ENCODE measurements at regions not wholly inside any gene's neighbourhood (a gene's known extent, or its start where the extent isn't known, plus 50 kb on each side); places are given as distances from the start of the nearest gene placed in this dataset.
"Not testable (repeated sequence)": the region's sequence is repeated elsewhere in the genome, so short reads cannot be mapped to it uniquely, and the experiment has no call there.

- H3K9me3 ChIP-seq (replicated peaks; ENCODE audit: low read length), result peaks cover 3% of the 10 kb centered on the region
- H3K4me2 ChIP-seq (ENCODE audit: low read length), result no peak overlapping the region
- no peaks in the 10 kb centered on the region for H3K27me3 ChIP-seq (ENCODE audit: control insufficient read depth, insufficient read depth, low read length)
- no peaks in the 10 kb centered on the region for H3K36me3 ChIP-seq (ENCODE audit: insufficient read depth, low read length)
- H3K4me1 ChIP-seq (ENCODE audit: control insufficient read depth, insufficient read depth, low read length), result no peaks in the 10 kb centered on the region
- H3K9ac ChIP-seq (ENCODE audit: low read depth, low read length), result no peak overlapping the region
- H3K4me3 ChIP-seq (ENCODE audit: low read length), result no peak overlapping the region
Measured at GRCh38 chr13:80508031-80508430, 167.1 kb upstream of the SPRY2 start.

DNA sequence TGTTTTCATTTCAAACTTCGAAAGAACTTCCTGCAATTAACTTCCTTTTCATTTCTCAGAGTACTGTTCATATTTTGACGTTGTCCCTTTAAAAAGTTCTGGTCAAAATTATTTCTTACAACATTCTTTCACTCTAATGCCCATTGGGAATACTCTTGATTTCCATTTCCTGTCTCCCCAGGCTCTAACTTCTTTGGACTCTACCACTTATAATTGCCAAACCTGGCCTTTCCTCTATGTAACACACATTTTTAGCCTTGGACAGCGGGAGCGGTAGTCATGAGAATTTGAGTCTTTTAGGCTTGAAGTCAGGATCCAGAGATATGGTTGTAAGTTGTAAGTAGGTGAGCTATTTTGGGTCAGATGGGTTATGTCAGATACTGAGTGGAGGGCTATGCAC lies 163.5 kb upstream of the SPRY2 start:
- no peaks in the 10 kb centered on the region for H3K27me3 ChIP-seq (ENCODE audit: control insufficient read depth, insufficient read depth, low read length)
- H3K4me1 ChIP-seq (ENCODE audit: control insufficient read depth, insufficient read depth, low read length), result no peaks in the 10 kb centered on the region
- H3K36me3 ChIP-seq (ENCODE audit: insufficient read depth, low read length), result no peaks in the 10 kb centered on the region
- peaks cover 3% of the 10 kb centered on the region for H3K9me3 ChIP-seq (replicated peaks; ENCODE audit: low read length)
- H3K4me2 ChIP-seq (ENCODE audit: low read length), result no peak overlapping the region
- H3K4me3 ChIP-seq (ENCODE audit: low read length), result no peak overlapping the region
- no peak overlapping the region for H3K9ac ChIP-seq (ENCODE audit: low read depth, low read length)

GRCh38 chr13:80502359-80502758 lies 161.4 kb upstream of the SPRY2 start:
- Histone ChIP-seq H3K4me3 (ENCODE audit: low read length) (no peak overlapping the region), H3K27me3 (ENCODE audit: control insufficient read depth, insufficient read depth, low read length) (no peaks in the 10 kb centered on the region)

DNA sequence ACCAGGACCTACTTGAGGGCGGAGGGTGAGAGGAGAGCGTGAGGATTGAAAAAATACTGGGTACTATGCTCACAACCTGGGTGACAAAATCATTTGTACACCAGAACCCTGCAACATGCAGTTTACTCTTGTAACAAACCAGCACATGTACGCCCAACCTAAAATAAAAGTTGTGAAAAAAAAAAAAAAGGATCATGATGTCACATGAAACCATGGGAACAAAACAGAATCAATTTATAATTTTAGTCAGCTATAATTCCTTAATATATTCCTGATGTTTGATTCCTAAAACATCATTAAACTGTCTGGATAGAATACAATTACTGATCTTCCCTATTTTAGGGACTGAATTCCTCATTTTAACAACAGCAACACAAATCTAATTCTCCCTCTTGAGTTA lies 160.6 kb upstream of the SPRY2 start:
- Histone ChIP-seq H3K36me3 (ENCODE audit: insufficient read depth, low read length) (no peaks in the 10 kb centered on the region), H3K27me3 (ENCODE audit: control insufficient read depth, insufficient read depth, low read length) (no peaks in the 10 kb centered on the region), H3K4me1 (ENCODE audit: control insufficient read depth, insufficient read depth, low read length) (no peaks in the 10 kb centered on the region), H3K4me2 (ENCODE audit: low read length) (no peak overlapping the region), H3K4me3 (ENCODE audit: low read length) (no peak overlapping the region), H3K9ac (ENCODE audit: low read depth, low read length) (no peak overlapping the region), H3K9me3 (replicated peaks; ENCODE audit: low read length) (peaks cover 3% of the 10 kb centered on the region)

More at GRCh38 chr13:80502359-80502758, 161.4 kb upstream of the SPRY2 start:
- Histone ChIP-seq H3K9me3 (replicated peaks; ENCODE audit: low read length) (peaks cover 3% of the 10 kb centered on the region), H3K4me2 (ENCODE audit: low read length) (no peak overlapping the region), H3K36me3 (ENCODE audit: insufficient read depth, low read length) (no peaks in the 10 kb centered on the region), H3K4me1 (ENCODE audit: control insufficient read depth, insufficient read depth, low read length) (no peaks in the 10 kb centered on the region), H3K9ac (ENCODE audit: low read depth, low read length) (no peak overlapping the region)

GRCh38 chr13:80499536-80500290 lies 158.8 kb upstream of the SPRY2 start:
- no peaks in the 10 kb centered on the region for H3K4me1 ChIP-seq (ENCODE audit: control insufficient read depth, insufficient read depth, low read length)
- no peaks in the 10 kb centered on the region for H3K27me3 ChIP-seq (ENCODE audit: control insufficient read depth, insufficient read depth, low read length)
- H3K36me3 ChIP-seq (ENCODE audit: insufficient read depth, low read length), result no peaks in the 10 kb centered on the region

DNA sequence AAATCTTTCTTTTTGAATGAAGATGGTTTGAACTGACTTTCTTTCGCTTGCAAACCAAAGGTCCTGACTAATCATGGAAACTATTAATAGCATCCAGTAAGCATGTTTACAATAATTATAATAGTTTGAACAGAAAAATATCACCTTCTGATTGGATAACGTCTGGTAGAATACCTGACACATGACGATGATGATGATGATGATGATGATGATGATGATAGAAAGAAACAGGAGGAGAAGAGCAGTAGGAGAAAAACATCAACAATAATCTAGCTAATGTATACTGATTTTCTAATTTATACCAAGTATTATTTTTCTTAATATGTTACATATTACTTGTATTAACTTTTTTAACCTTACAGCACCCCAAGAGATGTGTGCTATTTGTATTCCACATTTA lies 157.5 kb upstream of the SPRY2 start:
- Histone ChIP-seq H3K4me3 (ENCODE audit: low read length) (no peak overlapping the region), H3K4me1 (ENCODE audit: control insufficient read depth, insufficient read depth, low read length) (no peaks in the 10 kb centered on the region), H3K27me3 (ENCODE audit: control insufficient read depth, insufficient read depth, low read length) (no peaks in the 10 kb centered on the region), H3K4me2 (ENCODE audit: low read length) (no peak overlapping the region), H3K9me3 (replicated peaks; ENCODE audit: low read length) (no peaks in the 10 kb centered on the region), H3K9ac (ENCODE audit: low read depth, low read length) (no peak overlapping the region), H3K36me3 (ENCODE audit: insufficient read depth, low read length) (no peaks in the 10 kb centered on the region)

More at GRCh38 chr13:80499536-80500290, 158.8 kb upstream of the SPRY2 start:
- H3K4me2 ChIP-seq (ENCODE audit: low read length), result no peak overlapping the region
- no peak overlapping the region for H3K9ac ChIP-seq (ENCODE audit: low read depth, low read length)
- no peaks in the 10 kb centered on the region for H3K9me3 ChIP-seq (replicated peaks; ENCODE audit: low read length)
- H3K4me3 ChIP-seq (ENCODE audit: low read length), result no peak overlapping the region

GRCh38 chr13:80497978-80498377 lies 157.1 kb upstream of the SPRY2 start:
- Histone ChIP-seq H3K36me3 (ENCODE audit: insufficient read depth, low read length) (no peaks in the 10 kb centered on the region), H3K9ac (ENCODE audit: low read depth, low read length) (no peak overlapping the region), H3K27me3 (ENCODE audit: control insufficient read depth, insufficient read depth, low read length) (no peaks in the 10 kb centered on the region), H3K4me1 (ENCODE audit: control insufficient read depth, insufficient read depth, low read length) (no peaks in the 10 kb centered on the region), H3K9me3 (replicated peaks; ENCODE audit: low read length) (no peaks in the 10 kb centered on the region), H3K4me2 (ENCODE audit: low read length) (no peak overlapping the region), H3K4me3 (ENCODE audit: low read length) (no peak overlapping the region)

GRCh38 chr13:80497439-80497838 lies 156.5 kb upstream of the SPRY2 start:
- Histone ChIP-seq H3K4me1 (ENCODE audit: control insufficient read depth, insufficient read depth, low read length) (no peaks in the 10 kb centered on the region), H3K9ac (ENCODE audit: low read depth, low read length) (no peak overlapping the region), H3K4me3 (ENCODE audit: low read length) (no peak overlapping the region), H3K36me3 (ENCODE audit: insufficient read depth, low read length) (no peaks in the 10 kb centered on the region), H3K4me2 (ENCODE audit: low read length) (no peak overlapping the region), H3K27me3 (ENCODE audit: control insufficient read depth, insufficient read depth, low read length) (no peaks in the 10 kb centered on the region), H3K9me3 (replicated peaks; ENCODE audit: low read length) (no peaks in the 10 kb centered on the region)

GRCh38 chr13:80496721-80497397 lies 155.9 kb upstream of the SPRY2 start:
- Histone ChIP-seq H3K4me2 (ENCODE audit: low read length) (no peak overlapping the region), H3K4me1 (ENCODE audit: control insufficient read depth, insufficient read depth, low read length) (no peaks in the 10 kb centered on the region), H3K27me3 (ENCODE audit: control insufficient read depth, insufficient read depth, low read length) (no peaks in the 10 kb centered on the region), H3K9ac (ENCODE audit: low read depth, low read length) (no peak overlapping the region), H3K4me3 (ENCODE audit: low read length) (no peak overlapping the region), H3K36me3 (ENCODE audit: insufficient read depth, low read length) (no peaks in the 10 kb centered on the region), H3K9me3 (replicated peaks; ENCODE audit: low read length) (no peaks in the 10 kb centered on the region)

DNA sequence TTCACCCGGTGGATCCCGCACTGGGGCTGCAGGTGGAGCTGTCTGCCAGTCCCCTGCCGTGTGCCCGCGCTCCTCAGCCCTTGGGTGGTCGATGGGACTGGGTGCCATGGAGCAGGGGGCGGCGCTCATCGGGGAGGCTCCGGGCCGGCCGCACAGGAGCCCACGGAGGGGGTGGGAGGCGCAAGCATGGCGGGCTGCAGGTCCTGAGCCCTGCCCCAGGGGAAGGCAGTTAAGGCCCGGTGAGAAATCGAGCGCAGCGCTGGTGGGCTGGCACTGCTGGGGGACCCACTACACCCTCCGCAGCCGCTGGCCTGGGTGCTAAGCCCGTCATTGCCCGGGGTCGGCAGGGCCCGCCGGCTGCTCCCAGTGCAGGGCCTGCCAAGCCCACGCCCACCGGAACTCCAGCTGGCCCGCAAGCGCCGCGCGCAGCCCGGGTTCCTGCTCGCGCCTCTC lies 149.6 kb upstream of the SPRY2 start:
- H3K9me3 ChIP-seq (replicated peaks; ENCODE audit: low read length); H3K27me3 ChIP-seq (ENCODE audit: control insufficient read depth, insufficient read depth, low read length); H3K4me3 ChIP-seq (ENCODE audit: low read length); H3K9ac ChIP-seq (ENCODE audit: low read depth, low read length); H3K4me2 ChIP-seq (ENCODE audit: low read length); H3K4me1 ChIP-seq (ENCODE audit: control insufficient read depth, insufficient read depth, low read length); H3K36me3 ChIP-seq (ENCODE audit: insufficient read depth, low read length): not testable (repeated sequence)

DNA sequence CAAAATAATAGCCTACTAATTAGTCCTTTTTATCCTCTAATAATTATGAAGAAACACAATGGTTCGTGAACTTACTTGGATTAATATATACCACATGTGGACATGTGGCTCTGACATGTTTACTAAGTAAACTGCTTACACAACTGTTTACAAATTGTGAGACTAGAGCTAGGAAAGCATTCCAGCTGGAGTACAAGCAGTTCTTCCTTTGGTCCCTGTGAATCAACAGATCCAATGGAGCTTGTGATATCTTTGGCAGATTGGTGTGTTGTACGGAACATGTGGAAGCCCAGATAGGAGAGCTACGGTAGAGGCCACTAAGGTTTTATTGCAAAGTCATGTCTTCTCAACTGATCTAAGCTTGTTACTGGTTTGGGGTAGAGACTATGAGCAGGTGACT lies 145.5 kb upstream of the SPRY2 start:
- Histone ChIP-seq H3K4me3 (ENCODE audit: low read length) (no peak overlapping the region), H3K27me3 (ENCODE audit: control insufficient read depth, insufficient read depth, low read length) (no peaks in the 10 kb centered on the region), H3K4me2 (ENCODE audit: low read length) (no peak overlapping the region), H3K4me1 (ENCODE audit: control insufficient read depth, insufficient read depth, low read length) (no peaks in the 10 kb centered on the region), H3K36me3 (ENCODE audit: insufficient read depth, low read length) (no peaks in the 10 kb centered on the region), H3K9ac (ENCODE audit: low read depth, low read length) (no peak overlapping the region), H3K9me3 (replicated peaks; ENCODE audit: low read length) (no peaks in the 10 kb centered on the region)

DNA sequence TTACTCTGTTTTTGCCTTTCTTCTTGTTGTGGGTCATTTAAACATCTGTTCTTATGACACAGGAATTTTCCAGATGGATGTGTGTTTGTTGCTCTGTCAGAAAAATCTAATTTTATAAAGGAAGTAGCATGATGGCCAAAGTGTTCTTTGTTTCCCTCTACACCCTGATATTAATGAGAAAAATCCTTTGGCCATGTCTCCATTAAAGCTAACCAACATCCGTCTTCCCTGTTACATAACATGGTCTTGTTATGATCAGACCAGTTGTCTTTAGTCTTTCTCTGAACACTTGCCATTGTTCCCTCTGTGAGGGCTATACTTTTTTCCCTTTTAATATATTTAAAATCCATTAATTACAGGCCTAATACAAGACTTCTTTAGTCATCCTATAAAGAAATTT lies 142.2 kb upstream of the SPRY2 start:
- Histone ChIP-seq H3K4me3 (ENCODE audit: low read length) (no peak overlapping the region), H3K27me3 (ENCODE audit: control insufficient read depth, insufficient read depth, low read length) (no peaks in the 10 kb centered on the region), H3K9ac (ENCODE audit: low read depth, low read length) (no peak overlapping the region), H3K9me3 (replicated peaks; ENCODE audit: low read length) (no peaks in the 10 kb centered on the region), H3K4me1 (ENCODE audit: control insufficient read depth, insufficient read depth, low read length) (no peaks in the 10 kb centered on the region), H3K4me2 (ENCODE audit: low read length) (no peak overlapping the region), H3K36me3 (ENCODE audit: insufficient read depth, low read length) (no peaks in the 10 kb centered on the region)

All from skeletal muscle satellite cell (primary cell).